ENCODE measurements at regions not wholly inside any gene's neighbourhood (a gene's known extent, or its start where the extent isn't known, plus 50 kb on each side); places are given as distances from the start of the nearest gene placed in this dataset.
"Not testable (repeated sequence)": the region's sequence is repeated elsewhere in the genome, so short reads cannot be mapped to it uniquely, and the experiment has no call there.

DNA sequence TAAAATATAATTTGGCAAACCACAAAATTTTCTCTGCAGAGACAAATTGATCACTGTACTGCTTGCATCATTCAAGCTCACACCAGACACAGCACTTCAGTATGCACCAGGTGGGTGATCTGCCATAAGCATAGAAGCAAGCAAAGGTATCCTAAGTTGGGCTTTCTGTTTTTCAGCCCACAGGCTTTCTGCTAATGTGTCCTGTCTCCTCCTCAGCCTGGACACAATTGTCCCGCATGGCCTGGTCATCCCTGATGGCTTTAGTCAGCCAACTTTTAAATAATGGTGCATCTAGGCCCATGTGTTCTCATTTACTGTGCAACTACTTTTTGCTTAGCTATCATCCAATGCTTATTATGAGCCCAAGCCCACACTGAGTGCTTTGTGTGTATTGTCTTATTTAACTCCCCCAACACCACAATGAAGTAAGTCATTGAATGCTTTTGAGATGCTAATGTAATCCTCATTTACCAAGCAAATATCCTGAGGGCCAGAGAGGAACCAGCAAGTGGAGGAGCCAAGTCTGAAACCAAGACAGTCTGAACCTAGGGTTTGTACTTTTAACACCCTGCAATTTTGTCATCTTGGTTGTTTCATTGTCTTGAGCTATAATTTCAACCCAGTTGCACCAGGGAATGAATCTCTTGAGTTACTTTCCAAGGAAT lies 111.2 kb upstream of the SETBP1 start:
- H3K36me3 Mint-ChIP-seq (ENCODE audit: low read depth) = no peaks in the 10 kb centered on the region
- DNase-seq (no peak), ATAC-seq (no peak)
- POLR2A ChIA-PET = no interaction called here
- no peaks in the 10 kb centered on the region for H3K4me1 Mint-ChIP-seq (ENCODE audit: low read depth)
- intact Hi-C loops (cut with micrococcal nuclease) = no loop called here
- no peak overlapping the region for H3K4me3 Mint-ChIP-seq
- no peaks in the 10 kb centered on the region for H3K9me3 Mint-ChIP-seq
- CTCF ChIA-PET = interaction anchor here (2.4 kb wide), 1 partner anchor 10 kb away, joined by 13 read pairs; no protein-coding TSS in a partner anchor
- TF ChIP-seq, protein P1, sequence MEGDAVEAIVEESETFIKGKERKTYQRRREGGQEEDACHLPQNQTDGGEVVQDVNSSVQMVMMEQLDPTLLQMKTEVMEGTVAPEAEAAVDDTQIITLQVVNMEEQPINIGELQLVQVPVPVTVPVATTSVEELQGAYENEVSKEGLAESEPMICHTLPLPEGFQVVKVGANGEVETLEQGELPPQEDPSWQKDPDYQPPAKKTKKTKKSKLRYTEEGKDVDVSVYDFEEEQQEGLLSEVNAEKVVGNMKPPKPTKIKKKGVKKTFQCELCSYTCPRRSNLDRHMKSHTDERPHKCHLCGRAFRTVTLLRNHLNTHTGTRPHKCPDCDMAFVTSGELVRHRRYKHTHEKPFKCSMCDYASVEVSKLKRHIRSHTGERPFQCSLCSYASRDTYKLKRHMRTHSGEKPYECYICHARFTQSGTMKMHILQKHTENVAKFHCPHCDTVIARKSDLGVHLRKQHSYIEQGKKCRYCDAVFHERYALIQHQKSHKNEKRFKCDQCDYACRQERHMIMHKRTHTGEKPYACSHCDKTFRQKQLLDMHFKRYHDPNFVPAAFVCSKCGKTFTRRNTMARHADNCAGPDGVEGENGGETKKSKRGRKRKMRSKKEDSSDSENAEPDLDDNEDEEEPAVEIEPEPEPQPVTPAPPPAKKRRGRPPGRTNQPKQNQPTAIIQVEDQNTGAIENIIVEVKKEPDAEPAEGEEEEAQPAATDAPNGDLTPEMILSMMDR (IDR thresholded peaks at IDR 0.05) = no peak
- no peak overlapping the region for H3K27ac Mint-ChIP-seq
- no peaks in the 10 kb centered on the region for H3K27me3 Mint-ChIP-seq

DNA sequence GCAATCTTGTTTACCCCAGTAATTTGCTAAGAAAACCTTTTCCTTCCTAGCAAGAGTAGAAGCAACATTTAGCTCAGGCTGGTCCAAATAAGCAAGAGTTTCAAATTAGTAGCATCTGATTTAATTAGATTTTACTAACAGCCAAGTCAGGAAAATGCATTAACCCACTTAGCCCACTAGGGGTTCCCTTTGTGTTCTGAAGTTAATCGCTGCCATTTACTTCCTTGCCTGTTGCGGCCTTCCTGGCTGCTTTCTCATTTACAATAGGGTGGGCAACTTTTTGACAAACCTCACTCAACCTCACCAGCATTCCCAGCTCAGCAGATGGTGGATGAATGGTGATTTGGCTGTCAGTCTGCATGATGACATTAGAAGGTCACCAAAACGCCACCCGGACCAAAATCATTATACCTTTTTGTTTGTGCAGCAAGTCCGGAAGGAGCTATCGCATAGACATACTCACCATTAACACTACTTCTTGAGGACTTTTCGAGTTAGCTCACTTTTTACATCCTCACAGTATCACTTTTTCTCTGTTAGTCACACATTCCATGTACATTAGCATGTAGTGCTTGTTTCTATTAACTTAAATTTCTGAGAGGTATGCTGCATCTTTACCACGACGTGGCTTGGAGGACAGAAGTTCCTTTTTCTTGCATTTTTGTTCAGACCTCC lies 101.5 kb upstream of the SETBP1 start:
- ChIA-PET CTCF (interaction anchor here (0.8 to 2.9 kb wide), 11 partner anchors 9 to 633 kb away, joined by 3 to 22 read pairs (median 3); no protein-coding TSS in a partner anchor), POLR2A (interaction anchor here (0.7 kb wide), 1 partner anchor 103 kb away, joined by 3 read pairs; no protein-coding TSS in a partner anchor)
- peaks cover under 1% of the 10 kb centered on the region for H3K27me3 Mint-ChIP-seq
- no peak overlapping the region for H3K27ac Mint-ChIP-seq
- no peaks in the 10 kb centered on the region for H3K36me3 Mint-ChIP-seq (ENCODE audit: low read depth)
- ATAC-seq (peak; percentile 58), DNase-seq (no peak)
- TF ChIP-seq, protein P1 (IDR thresholded peaks at IDR 0.05) = peak; percentile 42
- H3K4me1 Mint-ChIP-seq (ENCODE audit: low read depth) = peaks cover 3% of the 10 kb centered on the region
- no peaks in the 10 kb centered on the region for H3K9me3 Mint-ChIP-seq
- H3K4me3 Mint-ChIP-seq = no peak overlapping the region
- intact Hi-C loops (cut with micrococcal nuclease) = no loop called here

GRCh38 chr18:44579745-44580144 lies 100.9 kb upstream of the SETBP1 start:
- Mint-ChIP-seq H3K27me3 (peaks cover 3% of the 10 kb centered on the region), H3K36me3 (ENCODE audit: low read depth) (no peaks in the 10 kb centered on the region), H3K9me3 (no peaks in the 10 kb centered on the region), H3K27ac (no peak overlapping the region), H3K4me1 (ENCODE audit: low read depth) (peaks cover 3% of the 10 kb centered on the region), H3K4me3 (no peak overlapping the region)
- DNase-seq (no peak), ATAC-seq (no peak)
- intact Hi-C loops (cut with micrococcal nuclease) = no loop called here
- TF ChIP-seq, protein P1 (IDR thresholded peaks at IDR 0.05) = no peak
- ChIA-PET CTCF (interaction anchor here (0.8 to 2.9 kb wide), 6 partner anchors 9 to 129 kb away, joined by 3 to 22 read pairs (median 6); no protein-coding TSS in a partner anchor), POLR2A (interaction anchor here (0.7 kb wide), 1 partner anchor 102 kb away, joined by 3 read pairs; no protein-coding TSS in a partner anchor)

DNA sequence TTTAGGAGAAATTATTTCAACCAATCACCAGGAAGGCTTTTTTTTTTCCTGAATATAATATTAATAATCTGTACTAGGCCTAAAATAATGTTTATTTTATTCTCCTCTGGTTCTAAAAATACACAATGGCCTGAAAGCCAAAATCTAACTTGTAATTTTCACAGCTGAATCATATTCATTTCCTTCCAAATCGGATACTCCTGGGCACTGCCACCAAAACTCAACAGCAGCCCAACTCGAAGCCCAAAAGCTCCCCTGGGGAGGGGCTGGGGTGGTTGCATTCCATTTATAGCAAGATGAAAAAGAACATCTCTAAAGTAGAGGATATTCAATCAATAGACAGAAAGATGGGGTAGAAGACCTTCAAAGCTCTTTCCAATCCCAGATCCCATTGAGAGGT lies 100.5 kb upstream of the SETBP1 start:
- intact Hi-C loops (cut with micrococcal nuclease) = no loop called here
- H3K27me3 Mint-ChIP-seq = peaks cover 3% of the 10 kb centered on the region
- peaks cover 3% of the 10 kb centered on the region for H3K4me1 Mint-ChIP-seq (ENCODE audit: low read depth)
- no peak overlapping the region for H3K27ac Mint-ChIP-seq
- no peak overlapping the region for H3K4me3 Mint-ChIP-seq
- DNase-seq (no peak), ATAC-seq (no peak)
- no peaks in the 10 kb centered on the region for H3K36me3 Mint-ChIP-seq (ENCODE audit: low read depth)
- H3K9me3 Mint-ChIP-seq = no peaks in the 10 kb centered on the region
- CTCF ChIA-PET = interaction anchor here (1.2 to 2.9 kb wide), 4 partner anchors 9 to 19 kb away, joined by 3 to 22 read pairs (median 11); no protein-coding TSS in a partner anchor
- TF ChIP-seq, protein P1 (IDR thresholded peaks at IDR 0.05) = no peak
- POLR2A ChIA-PET = interaction anchor here (0.7 kb wide), 1 partner anchor 102 kb away, joined by 3 read pairs; no protein-coding TSS in a partner anchor

GRCh38 chr18:44580782-44581181 lies 99.9 kb upstream of the SETBP1 start:
- CTCF ChIA-PET = interaction anchor here (2.9 kb wide), 1 partner anchor 11 kb away, joined by 13 read pairs; no protein-coding TSS in a partner anchor
- H3K36me3 Mint-ChIP-seq (ENCODE audit: low read depth); H3K4me3 Mint-ChIP-seq; POLR2A ChIA-PET; H3K4me1 Mint-ChIP-seq (ENCODE audit: low read depth); H3K9me3 Mint-ChIP-seq; H3K27ac Mint-ChIP-seq; H3K27me3 Mint-ChIP-seq; ATAC-seq; DNase-seq; intact Hi-C loops (cut with micrococcal nuclease): not testable (repeated sequence)

All from activated CD8-positive, alpha-beta T cell treated with anti-CD3 and anti-CD28 coated beads for 36 hours (primary cell).